Tibial nerve (tissue), 4 donors: ENCODE measurements at regions not wholly inside any gene's neighbourhood (a gene's known extent, or its start where the extent isn't known, plus 50 kb on each side); places are given as distances from the start of the nearest gene placed in this dataset.

Experiments
- EP300 ChIP-seq, 2 donors: sonication (generic); formaldehyde crosslinking; IDR thresholded peaks; one replicate each; pipeline ENCODE4 v1.6.1; 2017; ENCODE audit warnings: antibody characterized with exemption in 2 of 2, mild to moderate bottlenecking in 1 of 2
- POLR2A ChIP-seq, 2 donors: fragments of 450-650 bp; IDR thresholded peaks; one replicate each; pipeline ENCODE4 v1.6.1; 2017; ENCODE audit warnings: antibody characterized with exemption in 2 of 2, mild to moderate bottlenecking in 2 of 2, moderate library complexity in 2 of 2
- TF ChIP-seq, protein P1 (sequence below), 5 experiments: fragments of 200-600 bp in 3 of 5; fragments of 450-650 bp in 2 of 5; sonication (generic) in 3 of 5; IDR thresholded peaks; one replicate each; pipeline ENCODE4 v1.5.1; 2016 to 2019; ENCODE audit warnings: antibody characterized with exemption in 5 of 5, mild to moderate bottlenecking in 3 of 5, moderate library complexity in 2 of 5

DNA sequence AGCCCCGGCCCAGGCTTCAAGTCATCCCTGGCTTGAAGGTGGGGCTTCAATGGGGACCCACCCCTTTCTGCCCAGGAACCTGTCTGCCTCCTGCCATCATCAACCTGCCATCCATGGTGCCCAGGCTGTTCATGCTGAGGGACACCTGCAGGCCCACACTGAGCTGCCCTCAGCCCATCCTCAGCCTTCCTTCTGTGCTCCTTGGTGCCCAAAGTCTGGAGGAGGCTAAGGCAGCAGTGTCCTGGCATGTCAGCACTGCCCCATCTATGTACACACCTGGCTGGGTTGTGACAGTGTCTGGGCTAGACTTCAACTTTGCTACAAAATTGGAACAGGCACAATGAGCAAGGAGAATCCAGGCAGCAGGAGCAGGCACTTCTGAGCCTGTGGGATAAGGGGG is 745.3 kb upstream of the EPHA6 start:
- TF ChIP-seq POLR2A (IDR thresholded peaks at IDR 0.05), result no peak
- TF ChIP-seq, protein P1, sequence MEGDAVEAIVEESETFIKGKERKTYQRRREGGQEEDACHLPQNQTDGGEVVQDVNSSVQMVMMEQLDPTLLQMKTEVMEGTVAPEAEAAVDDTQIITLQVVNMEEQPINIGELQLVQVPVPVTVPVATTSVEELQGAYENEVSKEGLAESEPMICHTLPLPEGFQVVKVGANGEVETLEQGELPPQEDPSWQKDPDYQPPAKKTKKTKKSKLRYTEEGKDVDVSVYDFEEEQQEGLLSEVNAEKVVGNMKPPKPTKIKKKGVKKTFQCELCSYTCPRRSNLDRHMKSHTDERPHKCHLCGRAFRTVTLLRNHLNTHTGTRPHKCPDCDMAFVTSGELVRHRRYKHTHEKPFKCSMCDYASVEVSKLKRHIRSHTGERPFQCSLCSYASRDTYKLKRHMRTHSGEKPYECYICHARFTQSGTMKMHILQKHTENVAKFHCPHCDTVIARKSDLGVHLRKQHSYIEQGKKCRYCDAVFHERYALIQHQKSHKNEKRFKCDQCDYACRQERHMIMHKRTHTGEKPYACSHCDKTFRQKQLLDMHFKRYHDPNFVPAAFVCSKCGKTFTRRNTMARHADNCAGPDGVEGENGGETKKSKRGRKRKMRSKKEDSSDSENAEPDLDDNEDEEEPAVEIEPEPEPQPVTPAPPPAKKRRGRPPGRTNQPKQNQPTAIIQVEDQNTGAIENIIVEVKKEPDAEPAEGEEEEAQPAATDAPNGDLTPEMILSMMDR (IDR thresholded peaks at IDR 0.05), result no peak
- no peak for TF ChIP-seq EP300 (IDR thresholded peaks at IDR 0.05)
